ENCODE measurements at regions not wholly inside any gene's neighbourhood (a gene's known extent, or its start where the extent isn't known, plus 50 kb on each side); places are given as distances from the start of the nearest gene placed in this dataset.

DNA sequence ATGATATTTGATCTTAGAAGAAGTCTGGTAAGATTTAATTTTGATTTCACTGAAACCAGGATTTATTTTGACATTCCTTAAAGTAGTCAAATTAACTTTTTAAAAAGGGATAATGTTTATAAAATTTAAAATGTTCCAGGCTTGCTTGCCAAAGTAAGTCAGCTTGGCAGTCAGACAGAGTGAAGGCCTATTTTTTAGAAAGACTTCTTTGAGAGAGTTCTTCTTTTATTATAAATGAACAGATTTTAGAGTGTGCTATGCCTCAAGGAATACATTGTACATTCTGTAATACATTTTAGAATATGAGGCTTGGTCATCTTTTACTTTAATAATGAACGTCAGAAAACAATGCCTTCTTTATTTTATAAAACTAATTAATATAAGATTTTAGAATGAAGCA is 138.7 kb downstream of the DISP1 start:
- no peak overlapping the region for H3K4me3 ChIP-seq (ENCODE audit: low read depth, low read length)
- DNase-seq (ENCODE audit: low read depth), result no peak
- no peak for TF ChIP-seq CTCF (conservative IDR thresholded peaks at IDR 0.05; ENCODE audit: low read depth, low read length)

DNA sequence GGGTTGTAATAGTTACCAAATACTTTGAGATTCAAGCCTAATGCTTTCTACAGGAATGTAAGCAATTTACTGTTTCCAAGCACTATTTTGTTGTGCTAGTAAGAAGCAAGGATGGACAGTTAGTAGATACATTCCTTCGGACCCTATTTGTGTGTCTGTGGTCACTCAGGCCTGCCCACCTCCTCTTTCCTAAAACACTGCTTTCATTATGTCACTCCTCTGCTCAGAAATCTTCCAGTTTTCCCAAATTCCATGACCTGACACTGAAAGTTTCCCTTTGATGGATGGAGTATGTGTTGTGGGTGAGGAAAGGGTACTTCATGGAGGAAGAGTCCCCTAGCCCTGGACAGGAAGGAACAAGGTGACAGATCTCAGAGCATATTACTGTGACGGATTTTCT is 141.1 kb downstream of the DISP1 start:
- no peak overlapping the region for H3K4me3 ChIP-seq (ENCODE audit: low read depth, low read length)
- no peak for DNase-seq (ENCODE audit: low read depth)
- no peak for TF ChIP-seq CTCF (conservative IDR thresholded peaks at IDR 0.05; ENCODE audit: low read depth, low read length)

DNA sequence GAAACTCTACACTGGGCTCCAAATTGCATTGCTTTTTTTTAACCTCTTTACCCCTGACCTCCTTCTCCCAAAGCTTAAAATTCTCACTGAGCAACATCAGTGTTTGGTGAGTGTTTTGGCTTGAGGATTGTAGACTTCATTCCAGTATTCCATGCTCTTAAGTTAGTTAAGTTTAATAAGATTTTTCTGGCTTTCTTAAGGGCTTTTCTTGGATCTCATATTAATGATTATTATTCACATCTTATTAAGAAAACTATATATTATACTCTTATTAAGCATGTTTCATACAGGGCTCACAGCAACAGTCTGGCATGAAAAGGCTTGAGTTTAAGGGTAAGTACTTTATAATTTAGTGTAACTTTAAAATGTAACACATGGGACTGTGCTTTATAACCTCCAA is 141.8 kb downstream of the DISP1 start:
- H3K4me3 ChIP-seq (ENCODE audit: low read depth, low read length), result no peak overlapping the region
- no peak for DNase-seq (ENCODE audit: low read depth)
- TF ChIP-seq CTCF (conservative IDR thresholded peaks at IDR 0.05; ENCODE audit: low read depth, low read length), result no peak

GRCh38 chr1:222967466-222968240 is 152.8 kb downstream of the DISP1 start:
- DNase-seq (ENCODE audit: low read depth), result no peak
- TF ChIP-seq CTCF (conservative IDR thresholded peaks at IDR 0.05; ENCODE audit: low read depth, low read length), result no peak
- H3K4me3 ChIP-seq (ENCODE audit: low read depth, low read length), result no peak overlapping the region

DNA sequence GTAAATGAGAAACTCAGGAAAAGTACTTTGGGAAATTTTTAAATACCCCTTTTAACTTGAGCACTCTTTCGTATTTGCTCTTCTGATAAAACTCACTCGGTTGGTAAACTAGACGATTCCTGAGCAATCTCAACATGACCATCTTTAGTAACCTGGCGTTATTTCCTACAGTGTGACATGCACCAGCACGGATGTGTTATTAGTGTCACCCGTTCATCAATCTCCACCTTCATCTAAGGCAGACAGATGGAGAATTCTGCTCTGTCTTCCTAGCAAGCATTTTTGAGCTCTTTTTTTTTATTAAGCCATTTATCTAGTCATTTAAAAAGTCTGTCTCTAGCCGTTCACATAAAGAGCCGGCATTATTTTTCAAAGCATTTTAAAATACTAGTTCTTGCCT is 155.2 kb downstream of the DISP1 start:
- no peak for DNase-seq (ENCODE audit: low read depth)
- H3K4me3 ChIP-seq (ENCODE audit: low read depth, low read length), result no peak overlapping the region
- no peak for TF ChIP-seq CTCF (conservative IDR thresholded peaks at IDR 0.05; ENCODE audit: low read depth, low read length)

GRCh38 chr1:222970711-222971110 is 155.9 kb downstream of the DISP1 start:
- no peak for DNase-seq (ENCODE audit: low read depth)
- no peak overlapping the region for H3K4me3 ChIP-seq (ENCODE audit: low read depth, low read length)
- no peak for TF ChIP-seq CTCF (conservative IDR thresholded peaks at IDR 0.05; ENCODE audit: low read depth, low read length)

DNA sequence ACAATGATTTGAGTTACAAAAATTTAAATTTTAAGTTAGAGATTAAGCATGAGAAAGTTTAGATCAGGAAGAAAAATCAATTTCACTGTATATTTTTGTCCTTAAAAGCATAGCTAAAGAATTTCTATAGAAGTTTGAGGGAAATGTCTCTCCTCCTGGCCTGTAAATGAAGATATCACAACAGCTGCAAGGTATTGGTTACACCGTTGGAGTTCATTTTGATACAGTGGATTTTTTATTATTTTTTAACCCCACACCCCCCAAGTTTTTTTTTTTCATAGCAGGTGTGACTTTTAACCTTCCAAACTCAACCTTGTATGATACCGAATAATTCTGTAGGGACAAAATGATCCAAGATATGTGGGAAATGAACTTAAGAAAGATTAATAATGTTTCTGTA is 156.3 kb downstream of the DISP1 start:
- no peak overlapping the region for H3K4me3 ChIP-seq (ENCODE audit: low read depth, low read length)
- DNase-seq (ENCODE audit: low read depth), result no peak
- TF ChIP-seq CTCF (conservative IDR thresholded peaks at IDR 0.05; ENCODE audit: low read depth, low read length), result no peak
